Amniotic stem cell (primary cell): ENCODE measurements at regions not wholly inside any gene's neighbourhood (a gene's known extent, or its start where the extent isn't known, plus 50 kb on each side); places are given as distances from the start of the nearest gene placed in this dataset.
"Not testable (repeated sequence)": the region's sequence is repeated elsewhere in the genome, so short reads cannot be mapped to it uniquely, and the experiment has no call there.

ENCODE experiments used
- DNase-seq: peaks from one replicate; lab custom pipeline; 2025; lab: John Stamatoyannopoulos, UW

DNA sequence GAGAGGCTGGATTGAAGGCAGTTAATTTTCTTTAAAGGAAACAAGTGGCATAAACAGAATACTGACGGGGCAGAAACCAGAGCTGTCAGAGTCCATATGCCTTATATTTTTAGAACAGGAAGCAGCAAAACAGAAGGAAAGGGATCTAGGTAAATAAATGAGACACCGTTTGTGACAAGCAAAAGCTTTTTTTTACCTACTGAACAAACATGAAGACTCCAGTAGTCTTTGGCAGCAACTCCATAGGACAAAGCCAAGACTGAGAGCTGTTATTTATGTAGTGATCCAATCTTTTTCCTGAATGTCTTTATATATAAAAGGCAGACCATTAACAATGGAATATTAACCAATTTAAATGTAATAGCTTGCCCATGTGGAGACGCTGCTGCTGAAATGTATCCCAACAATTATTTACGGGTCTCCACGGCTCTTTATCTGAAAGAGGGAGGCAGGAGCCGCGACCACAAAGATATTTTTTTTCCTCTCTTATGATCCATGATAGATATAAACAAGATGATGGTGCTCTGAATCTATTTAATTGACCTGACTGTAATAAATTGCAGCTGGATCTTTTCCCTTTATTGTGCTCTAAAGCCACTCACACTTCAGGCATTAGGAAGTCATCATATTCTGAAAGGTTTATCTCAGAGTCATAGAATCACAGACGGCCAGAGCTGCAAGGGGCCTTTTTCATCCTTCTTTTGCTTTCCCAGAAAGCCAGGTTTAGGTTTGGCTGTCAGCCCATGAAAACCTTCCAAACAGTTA, 687.8 kb downstream of the EFNB2 start:
- no peak for DNase-seq

DNA sequence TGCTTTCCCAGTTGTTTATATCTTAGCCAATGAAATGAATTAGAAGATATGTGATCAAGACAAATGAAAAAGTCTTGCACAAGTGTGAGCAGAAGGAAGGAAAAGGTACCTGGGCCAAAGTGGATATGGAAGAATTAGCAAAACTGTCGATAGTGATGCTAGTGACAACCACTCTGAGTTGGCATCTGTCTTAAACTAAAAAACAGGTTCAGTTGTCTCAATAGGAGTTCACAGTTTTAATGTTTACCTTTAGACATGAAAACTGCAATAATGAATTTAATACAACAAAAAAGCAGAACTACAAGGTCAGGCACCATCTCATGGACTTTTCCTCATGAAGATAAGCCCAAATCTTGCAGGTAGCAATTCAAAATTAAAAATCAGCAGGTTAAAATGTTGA, 688.5 kb downstream of the EFNB2 start:
- no peak for DNase-seq

- DNase-seq: no peak
These were observed 694.2 kb downstream of the EFNB2 start for GRCh38 chr13:105841286-105841685.

- no peak for DNase-seq
These were observed 697.2 kb downstream of the EFNB2 start for GRCh38 chr13:105838231-105838630.

DNA sequence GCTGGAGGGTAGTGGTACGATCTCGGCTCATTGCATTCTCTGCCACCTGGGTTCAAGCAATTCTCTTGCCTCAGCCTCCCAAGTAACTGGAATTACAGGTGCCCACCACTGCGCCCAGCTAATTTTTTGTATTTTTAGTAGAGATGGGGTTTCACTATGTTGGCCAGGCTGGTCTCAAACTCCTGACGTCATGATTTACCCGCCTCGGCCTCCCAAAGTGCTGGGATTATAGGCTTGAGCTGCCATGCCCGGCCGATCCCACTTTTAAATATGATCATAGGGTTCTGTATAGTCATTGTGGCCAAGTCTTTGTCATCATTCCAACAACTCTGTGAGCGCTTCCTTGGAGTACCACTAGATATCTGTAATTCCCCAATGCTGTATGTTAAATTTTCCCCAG, 698.2 kb downstream of the EFNB2 start:
- DNase-seq: not testable (repeated sequence)

GRCh38 chr13:105830821-105831220, 704.6 kb downstream of the EFNB2 start:
- DNase-seq: no peak

DNA sequence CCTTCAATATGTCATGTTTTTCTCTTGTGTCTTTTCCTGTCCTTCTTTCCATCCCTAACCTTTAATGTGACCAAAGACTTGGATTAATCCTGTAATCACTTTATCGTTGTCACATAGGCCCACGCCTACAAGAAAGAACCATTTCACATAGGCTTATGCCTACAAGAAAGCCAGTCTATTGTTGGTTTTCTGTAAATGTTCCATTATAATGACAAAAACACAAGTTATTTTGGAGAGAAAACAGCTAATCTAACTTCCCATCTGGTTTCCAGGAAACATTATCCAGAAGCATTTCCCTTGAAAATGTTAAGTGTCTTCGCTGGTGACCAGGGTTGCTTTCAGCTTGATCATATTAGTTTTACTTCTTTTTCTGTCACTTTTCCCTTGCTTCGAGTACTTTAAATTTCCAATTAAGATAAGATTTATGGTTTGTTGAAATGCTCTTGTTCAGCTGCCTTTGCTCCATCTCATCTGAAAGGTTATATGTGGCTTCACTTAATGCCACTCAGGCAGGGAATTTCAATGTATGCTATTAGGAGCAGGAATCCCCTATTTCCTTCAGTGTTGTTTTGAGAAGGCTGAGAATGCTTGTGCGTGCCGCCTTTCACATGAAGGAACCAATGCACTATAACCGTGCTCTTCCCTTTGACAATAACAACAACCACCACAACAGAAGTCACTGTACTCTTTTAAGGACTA, 708.2 kb downstream of the EFNB2 start:
- DNase-seq: no peak

- no peak for DNase-seq
These were observed 710.4 kb downstream of the EFNB2 start for GRCh38 chr13:105825071-105825470.

- DNase-seq: no peak
These were observed 714.1 kb downstream of the EFNB2 start for GRCh38 chr13:105821337-105821736.

- no peak for DNase-seq
These were observed 715.0 kb downstream of the EFNB2 start for GRCh38 chr13:105820415-105820814.

GRCh38 chr13:105817498-105817897, 718.0 kb downstream of the EFNB2 start:
- no peak for DNase-seq

GRCh38 chr13:105816994-105817393, 718.5 kb downstream of the EFNB2 start:
- DNase-seq: no peak

DNA sequence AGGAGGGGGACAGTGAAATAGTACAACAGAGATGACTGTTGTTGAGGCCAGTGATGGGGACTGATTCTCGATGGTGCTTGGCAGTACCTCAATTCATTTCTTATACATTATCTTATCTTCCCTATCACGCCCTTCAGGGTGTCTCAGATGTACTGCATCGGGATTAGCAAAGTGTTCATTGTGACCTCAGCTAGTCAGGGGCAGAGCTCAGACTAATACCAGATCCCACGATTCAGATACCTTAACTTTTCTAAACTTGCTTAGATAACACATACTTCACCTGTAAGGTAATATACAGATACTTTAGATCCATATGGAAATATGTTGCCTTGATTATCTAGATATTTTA, 720.6 kb downstream of the EFNB2 start:
- no peak for DNase-seq

GRCh38 chr13:105814219-105814901, 721.1 kb downstream of the EFNB2 start:
- DNase-seq: no peak

GRCh38 chr13:105806628-105806920, 728.9 kb downstream of the EFNB2 start:
- no peak for DNase-seq

DNA sequence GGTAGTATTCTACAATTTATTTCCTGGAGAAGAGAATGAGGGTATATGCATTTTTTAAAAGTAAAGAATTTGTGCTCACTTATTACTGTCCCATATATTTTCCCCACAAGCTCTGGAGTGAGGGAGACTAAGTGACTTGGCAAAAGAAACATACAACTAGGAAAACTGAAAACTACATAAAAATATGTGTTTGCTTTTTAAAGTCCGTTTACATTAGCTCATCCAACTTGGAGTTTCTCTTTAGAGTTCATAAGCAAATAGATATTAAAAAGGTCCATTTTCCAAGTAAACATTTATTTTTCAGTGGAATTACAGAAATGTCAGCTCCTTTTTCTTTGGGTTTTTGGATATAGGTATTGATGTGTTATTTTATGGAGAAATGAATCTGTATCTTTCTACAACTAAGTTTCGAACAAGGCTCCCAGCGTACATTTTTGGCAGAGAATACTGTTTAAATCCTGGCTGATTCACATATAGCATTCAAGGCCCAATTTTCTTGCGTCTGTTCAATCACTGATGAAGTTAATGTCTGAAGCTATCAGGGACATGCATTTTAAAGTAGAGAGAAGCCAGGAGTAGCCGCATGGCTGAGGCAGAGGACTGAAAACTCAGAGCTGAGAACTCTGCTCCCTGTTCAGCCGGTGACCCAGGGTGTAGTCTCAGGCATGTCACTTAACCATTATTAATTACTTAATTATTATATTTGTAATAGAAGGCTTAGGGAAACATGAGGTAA, 729.4 kb downstream of the EFNB2 start:
- no peak for DNase-seq

- peak; percentile 8 for DNase-seq
These were observed 730.8 kb downstream of the EFNB2 start for GRCh38 chr13:105804561-105805190.

DNA sequence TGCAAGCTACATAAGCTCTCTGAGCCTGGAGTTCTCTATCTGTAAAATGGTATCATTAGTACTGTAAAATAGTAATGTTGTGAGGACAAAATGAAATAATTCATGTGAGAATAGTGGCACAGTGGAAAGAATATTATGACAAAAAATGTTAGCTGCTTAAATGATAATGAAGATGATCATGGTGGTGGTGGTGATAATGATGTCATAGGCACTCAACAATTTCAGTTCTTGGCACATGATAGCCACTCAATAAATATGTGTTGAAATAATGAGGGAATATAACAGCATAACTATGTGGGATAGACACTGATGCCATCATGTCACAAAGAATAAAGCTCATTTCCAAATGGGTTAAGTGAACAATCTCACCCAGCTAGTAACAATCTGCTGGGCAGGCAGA, 736.3 kb downstream of the EFNB2 start:
- DNase-seq: no peak

GRCh38 chr13:105798541-105798940, 736.9 kb downstream of the EFNB2 start:
- DNase-seq: no peak

DNA sequence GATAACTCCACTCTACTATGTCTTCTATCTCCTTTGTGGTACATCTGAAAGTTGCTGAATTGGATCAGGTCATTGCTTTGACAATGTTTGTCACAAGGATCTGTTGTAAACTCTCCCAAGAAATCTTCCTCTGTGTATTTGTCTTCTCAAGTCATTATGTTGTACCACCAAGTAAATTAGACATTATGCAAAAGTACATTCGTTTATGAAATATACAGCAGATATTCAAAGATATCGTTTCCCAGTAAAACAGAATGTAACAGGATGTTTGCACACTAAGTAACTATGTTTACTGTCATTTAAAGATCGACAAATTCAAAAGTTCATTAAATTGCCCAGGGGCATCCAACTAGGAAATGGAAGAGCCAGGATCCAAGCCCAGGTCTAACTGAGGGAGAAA, 739.4 kb downstream of the EFNB2 start:
- no peak for DNase-seq

DNA sequence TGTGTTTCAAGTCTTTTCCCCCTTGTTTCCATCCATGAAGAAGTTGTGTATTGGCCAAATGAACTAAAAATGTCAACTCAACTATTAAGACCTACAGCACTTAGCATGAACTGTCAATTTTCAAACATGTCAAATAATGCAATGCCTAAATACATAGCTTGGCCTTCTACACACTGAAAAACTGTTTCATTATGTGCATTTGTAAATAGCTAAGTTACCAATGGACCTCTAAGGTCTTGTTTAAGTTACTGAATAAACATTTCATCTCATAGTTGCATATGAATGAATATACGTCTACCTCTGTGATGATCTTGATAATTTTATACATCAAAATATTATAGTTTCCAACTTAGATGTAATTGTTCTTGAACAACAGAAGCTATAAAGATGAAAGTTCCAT, 744.5 kb downstream of the EFNB2 start:
- no peak for DNase-seq

GRCh38 chr13:105788530-105788929, 746.9 kb downstream of the EFNB2 start:
- no peak for DNase-seq
